ENCODE measurements at regions not wholly inside any gene's neighbourhood (a gene's known extent, or its start where the extent isn't known, plus 50 kb on each side); places are given as distances from the start of the nearest gene placed in this dataset.

- Histone ChIP-seq H3K27me3 (ENCODE audit: control insufficient read depth, insufficient read depth, low read length) (no peaks in the 10 kb centered on the region), H3K27ac (ENCODE audit: low read depth, low read length) (no peak overlapping the region), H3K9me3 (ENCODE audit: control insufficient read depth, insufficient read depth, low read length) (no peaks in the 10 kb centered on the region), H3K36me3 (ENCODE audit: control insufficient read depth, insufficient read depth, low read length) (no peaks in the 10 kb centered on the region), H3K4me1 (ENCODE audit: control insufficient read depth, insufficient read depth, low read length) (no peaks in the 10 kb centered on the region), H3K4me3 (ENCODE audit: low read depth, low read length) (no peak overlapping the region)
- no peak for DNase-seq (ENCODE audit: low read depth in 4 of 6, low spot score in 6 of 6)
- 86% methylated on average over 4 of the region's 4 CpGs for WGBS (ENCODE audit: insufficient coverage)
These were observed 176.6 kb upstream of the KITLG start for GRCh38 chr12:88756917-88757316.

DNA sequence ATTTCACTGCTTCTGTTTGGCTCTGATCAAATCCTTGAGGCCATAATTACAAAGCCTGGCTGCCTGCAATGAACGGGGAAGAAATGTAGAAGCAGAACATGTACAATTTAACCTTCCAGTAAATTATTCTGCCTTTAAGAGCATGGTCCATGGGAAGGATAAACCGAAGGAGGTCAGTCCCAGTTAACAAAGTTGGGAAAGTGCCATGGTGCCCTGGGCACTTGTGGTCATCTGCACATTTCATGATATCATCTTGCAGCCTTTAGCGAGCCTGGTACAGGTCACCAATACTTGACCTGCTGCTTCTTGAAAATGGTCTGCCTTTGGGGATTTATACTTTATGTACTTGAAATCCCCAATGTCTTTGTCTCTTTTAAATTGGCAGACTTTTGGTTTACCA, 175.9 kb upstream of the KITLG start:
- Histone ChIP-seq H3K27me3 (ENCODE audit: control insufficient read depth, insufficient read depth, low read length) (no peaks in the 10 kb centered on the region), H3K27ac (ENCODE audit: low read depth, low read length) (no peak overlapping the region), H3K9me3 (ENCODE audit: control insufficient read depth, insufficient read depth, low read length) (no peaks in the 10 kb centered on the region), H3K4me1 (ENCODE audit: control insufficient read depth, insufficient read depth, low read length) (no peaks in the 10 kb centered on the region), H3K4me3 (ENCODE audit: low read depth, low read length) (no peak overlapping the region), H3K36me3 (ENCODE audit: control insufficient read depth, insufficient read depth, low read length) (no peaks in the 10 kb centered on the region)
- DNase-seq (ENCODE audit: low read depth in 4 of 6, low spot score in 6 of 6) = no peak
- WGBS (ENCODE audit: insufficient coverage) = 89% methylated on average over 1 of the region's 3 CpGs

DNA sequence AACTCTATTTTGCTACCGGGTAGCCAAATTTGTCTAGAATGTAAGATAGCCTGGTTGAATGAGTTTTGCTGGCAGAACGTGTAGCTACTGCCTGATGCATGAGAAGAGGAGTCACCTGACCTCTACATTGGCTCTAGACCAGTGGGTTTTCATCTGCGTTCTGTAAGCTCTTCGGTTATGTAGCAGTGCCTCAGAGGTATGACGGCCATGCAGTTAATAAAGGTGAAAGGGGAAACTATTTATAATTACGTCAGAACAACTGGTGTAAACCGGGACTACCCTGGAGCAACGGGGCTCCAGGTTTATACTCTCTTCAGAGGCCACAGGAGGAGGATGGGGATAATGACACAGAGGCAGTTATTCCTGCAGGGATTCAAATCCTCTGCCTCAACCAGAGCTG, 173.4 kb upstream of the KITLG start:
- no peaks in the 10 kb centered on the region for H3K4me1 ChIP-seq (ENCODE audit: control insufficient read depth, insufficient read depth, low read length)
- H3K27ac ChIP-seq (ENCODE audit: low read depth, low read length) = no peak overlapping the region
- no peaks in the 10 kb centered on the region for H3K9me3 ChIP-seq (ENCODE audit: control insufficient read depth, insufficient read depth, low read length)
- no peaks in the 10 kb centered on the region for H3K36me3 ChIP-seq (ENCODE audit: control insufficient read depth, insufficient read depth, low read length)
- no peak overlapping the region for H3K4me3 ChIP-seq (ENCODE audit: low read depth, low read length)
- no peak for DNase-seq (ENCODE audit: low read depth in 4 of 6, low spot score in 6 of 6)
- H3K27me3 ChIP-seq (ENCODE audit: control insufficient read depth, insufficient read depth, low read length) = no peaks in the 10 kb centered on the region
- 84% methylated on average over 8 of the region's 8 CpGs for WGBS (ENCODE audit: insufficient coverage)

DNA sequence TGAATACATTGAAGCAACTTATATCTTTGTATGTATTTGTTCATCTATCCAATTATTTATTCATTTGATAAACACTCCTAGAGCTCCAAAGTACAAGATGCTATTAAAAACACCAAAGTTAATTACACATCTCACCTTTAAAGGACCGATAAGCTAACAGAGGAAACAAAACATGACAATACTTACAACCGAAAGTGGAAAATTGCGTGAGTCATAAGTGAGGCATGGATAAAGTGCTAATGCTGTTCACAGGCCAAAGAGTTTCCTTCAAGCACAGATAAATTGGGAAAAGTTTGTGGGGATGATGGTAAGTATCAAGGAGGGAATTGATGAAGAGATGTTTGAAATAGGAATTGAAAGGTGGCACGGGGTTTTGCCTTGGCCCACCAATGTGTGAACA, 172.8 kb upstream of the KITLG start:
- Histone ChIP-seq H3K27me3 (ENCODE audit: control insufficient read depth, insufficient read depth, low read length) (no peaks in the 10 kb centered on the region), H3K4me1 (ENCODE audit: control insufficient read depth, insufficient read depth, low read length) (no peaks in the 10 kb centered on the region), H3K4me3 (ENCODE audit: low read depth, low read length) (no peak overlapping the region), H3K9me3 (ENCODE audit: control insufficient read depth, insufficient read depth, low read length) (no peaks in the 10 kb centered on the region), H3K36me3 (ENCODE audit: control insufficient read depth, insufficient read depth, low read length) (no peaks in the 10 kb centered on the region), H3K27ac (ENCODE audit: low read depth, low read length) (no peak overlapping the region)
- no peak for DNase-seq (ENCODE audit: low read depth in 4 of 6, low spot score in 6 of 6)
- 97% methylated on average over 2 of the region's 4 CpGs for WGBS (ENCODE audit: insufficient coverage)

- H3K9me3 ChIP-seq (ENCODE audit: control insufficient read depth, insufficient read depth, low read length) = no peaks in the 10 kb centered on the region
- H3K36me3 ChIP-seq (ENCODE audit: control insufficient read depth, insufficient read depth, low read length) = no peaks in the 10 kb centered on the region
- WGBS (ENCODE audit: insufficient coverage) = no CpG with 5 or more reads among the region's 3 CpGs
- no peak overlapping the region for H3K27ac ChIP-seq (ENCODE audit: low read depth, low read length)
- H3K4me3 ChIP-seq (ENCODE audit: low read depth, low read length) = no peak overlapping the region
- no peaks in the 10 kb centered on the region for H3K27me3 ChIP-seq (ENCODE audit: control insufficient read depth, insufficient read depth, low read length)
- no peaks in the 10 kb centered on the region for H3K4me1 ChIP-seq (ENCODE audit: control insufficient read depth, insufficient read depth, low read length)
- no peak for DNase-seq (ENCODE audit: low read depth in 4 of 6, low spot score in 6 of 6)
These were observed 171.9 kb upstream of the KITLG start for GRCh38 chr12:88752183-88752582.

GRCh38 chr12:88750867-88751543, 170.7 kb upstream of the KITLG start:
- no peaks in the 10 kb centered on the region for H3K27me3 ChIP-seq (ENCODE audit: control insufficient read depth, insufficient read depth, low read length)
- 100% methylated on average over 1 of the region's 1 CpG for WGBS (ENCODE audit: insufficient coverage)

GRCh38 chr12:88746386-88746785, 166.1 kb upstream of the KITLG start:
- Histone ChIP-seq H3K36me3 (ENCODE audit: control insufficient read depth, insufficient read depth, low read length) (no peaks in the 10 kb centered on the region), H3K27ac (ENCODE audit: low read depth, low read length) (no peak overlapping the region), H3K4me3 (ENCODE audit: low read depth, low read length) (no peak overlapping the region), H3K9me3 (ENCODE audit: control insufficient read depth, insufficient read depth, low read length) (no peaks in the 10 kb centered on the region), H3K27me3 (ENCODE audit: control insufficient read depth, insufficient read depth, low read length) (no peaks in the 10 kb centered on the region), H3K4me1 (ENCODE audit: control insufficient read depth, insufficient read depth, low read length) (no peaks in the 10 kb centered on the region)
- DNase-seq (ENCODE audit: low read depth in 4 of 6, low spot score in 6 of 6) = peak in 1 of 6 donors; percentile 17

More at GRCh38 chr12:88750867-88751543, 170.7 kb upstream of the KITLG start:
- Histone ChIP-seq H3K4me3 (ENCODE audit: low read depth, low read length) (no peak overlapping the region), H3K36me3 (ENCODE audit: control insufficient read depth, insufficient read depth, low read length) (no peaks in the 10 kb centered on the region), H3K9me3 (ENCODE audit: control insufficient read depth, insufficient read depth, low read length) (no peaks in the 10 kb centered on the region), H3K27ac (ENCODE audit: low read depth, low read length) (no peak overlapping the region), H3K4me1 (ENCODE audit: control insufficient read depth, insufficient read depth, low read length) (no peaks in the 10 kb centered on the region)
- DNase-seq (ENCODE audit: low read depth in 4 of 6, low spot score in 6 of 6) = no peak

- WGBS (ENCODE audit: insufficient coverage) = 83% methylated on average over 4 of the region's 12 CpGs
- no peak overlapping the region for H3K4me3 ChIP-seq (ENCODE audit: low read depth, low read length)
- H3K9me3 ChIP-seq (ENCODE audit: control insufficient read depth, insufficient read depth, low read length) = no peaks in the 10 kb centered on the region
- H3K4me1 ChIP-seq (ENCODE audit: control insufficient read depth, insufficient read depth, low read length) = no peaks in the 10 kb centered on the region
- H3K27me3 ChIP-seq (ENCODE audit: control insufficient read depth, insufficient read depth, low read length) = no peaks in the 10 kb centered on the region
- no peak overlapping the region for H3K27ac ChIP-seq (ENCODE audit: low read depth, low read length)
- H3K36me3 ChIP-seq (ENCODE audit: control insufficient read depth, insufficient read depth, low read length) = no peaks in the 10 kb centered on the region
- DNase-seq (ENCODE audit: low read depth in 4 of 6, low spot score in 6 of 6) = no peak
These were observed 163.8 kb upstream of the KITLG start for GRCh38 chr12:88743946-88744685.

DNA sequence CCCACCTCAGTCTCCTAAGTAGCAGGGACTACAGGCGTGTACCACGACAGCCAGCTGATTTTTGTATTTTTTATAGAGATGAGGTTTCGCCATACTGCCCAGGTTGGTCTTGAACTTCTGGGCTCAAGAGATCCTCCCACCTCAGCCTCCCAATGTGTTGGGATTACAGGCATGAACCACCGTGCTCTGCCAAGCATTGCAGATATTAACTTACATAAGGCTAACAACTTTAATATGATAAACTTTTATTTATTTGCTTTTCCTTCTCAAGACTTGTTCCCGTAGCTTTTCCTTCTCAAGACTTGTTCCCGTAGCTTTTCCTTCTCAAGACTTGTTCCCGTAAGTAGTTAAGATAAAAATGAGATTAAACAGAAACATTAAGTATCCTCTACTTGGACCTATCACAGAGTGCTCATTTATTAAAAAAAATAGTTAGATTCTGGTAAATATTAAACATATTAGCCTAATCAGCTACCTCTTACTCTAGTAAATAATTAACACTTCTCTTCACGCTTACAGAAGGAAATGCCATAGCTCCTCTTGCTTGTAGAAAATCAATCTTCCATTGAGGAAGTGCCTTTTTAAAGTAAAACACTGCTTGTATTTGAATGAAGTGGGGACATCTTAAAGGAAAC, 157.7 kb upstream of the KITLG start:
- H3K27me3 ChIP-seq (ENCODE audit: control insufficient read depth, insufficient read depth, low read length) = no peaks in the 10 kb centered on the region
- H3K36me3 ChIP-seq (ENCODE audit: control insufficient read depth, insufficient read depth, low read length) = no peaks in the 10 kb centered on the region
- no CpG with 5 or more reads among the region's 8 CpGs for WGBS (ENCODE audit: insufficient coverage)
- H3K4me3 ChIP-seq (ENCODE audit: low read depth, low read length) = no peak overlapping the region
- no peaks in the 10 kb centered on the region for H3K4me1 ChIP-seq (ENCODE audit: control insufficient read depth, insufficient read depth, low read length)
- DNase-seq (ENCODE audit: low read depth in 4 of 6, low spot score in 6 of 6) = no peak
- H3K27ac ChIP-seq (ENCODE audit: low read depth, low read length) = no peak overlapping the region
- no peaks in the 10 kb centered on the region for H3K9me3 ChIP-seq (ENCODE audit: control insufficient read depth, insufficient read depth, low read length)

- Histone ChIP-seq H3K9me3 (ENCODE audit: control insufficient read depth, insufficient read depth, low read length) (no peaks in the 10 kb centered on the region), H3K27ac (ENCODE audit: low read depth, low read length) (no peak overlapping the region), H3K27me3 (ENCODE audit: control insufficient read depth, insufficient read depth, low read length) (no peaks in the 10 kb centered on the region), H3K36me3 (ENCODE audit: control insufficient read depth, insufficient read depth, low read length) (no peaks in the 10 kb centered on the region), H3K4me3 (ENCODE audit: low read depth, low read length) (no peak overlapping the region), H3K4me1 (ENCODE audit: control insufficient read depth, insufficient read depth, low read length) (no peaks in the 10 kb centered on the region)
- WGBS (ENCODE audit: insufficient coverage) = no CpG with 5 or more reads among the region's 1 CpG
- no peak for DNase-seq (ENCODE audit: low read depth in 4 of 6, low spot score in 6 of 6)
These were observed 155.8 kb upstream of the KITLG start for GRCh38 chr12:88736031-88736430.
